GM12872 (cell line): ENCODE measurements at regions not wholly inside any gene's neighbourhood (a gene's known extent, or its start where the extent isn't known, plus 50 kb on each side); places are given as distances from the start of the nearest gene placed in this dataset.

Experiments
- TF ChIP-seq, protein P1 (sequence below): IDR thresholded peaks from 3 replicates; pipeline ENCODE4 v1.5.1; 2011; ENCODE audit warnings: low read depth, mild to moderate bottlenecking, low read length, moderate library complexity; ENCODE audit not compliant: insufficient read depth

- TF ChIP-seq, protein P1, sequence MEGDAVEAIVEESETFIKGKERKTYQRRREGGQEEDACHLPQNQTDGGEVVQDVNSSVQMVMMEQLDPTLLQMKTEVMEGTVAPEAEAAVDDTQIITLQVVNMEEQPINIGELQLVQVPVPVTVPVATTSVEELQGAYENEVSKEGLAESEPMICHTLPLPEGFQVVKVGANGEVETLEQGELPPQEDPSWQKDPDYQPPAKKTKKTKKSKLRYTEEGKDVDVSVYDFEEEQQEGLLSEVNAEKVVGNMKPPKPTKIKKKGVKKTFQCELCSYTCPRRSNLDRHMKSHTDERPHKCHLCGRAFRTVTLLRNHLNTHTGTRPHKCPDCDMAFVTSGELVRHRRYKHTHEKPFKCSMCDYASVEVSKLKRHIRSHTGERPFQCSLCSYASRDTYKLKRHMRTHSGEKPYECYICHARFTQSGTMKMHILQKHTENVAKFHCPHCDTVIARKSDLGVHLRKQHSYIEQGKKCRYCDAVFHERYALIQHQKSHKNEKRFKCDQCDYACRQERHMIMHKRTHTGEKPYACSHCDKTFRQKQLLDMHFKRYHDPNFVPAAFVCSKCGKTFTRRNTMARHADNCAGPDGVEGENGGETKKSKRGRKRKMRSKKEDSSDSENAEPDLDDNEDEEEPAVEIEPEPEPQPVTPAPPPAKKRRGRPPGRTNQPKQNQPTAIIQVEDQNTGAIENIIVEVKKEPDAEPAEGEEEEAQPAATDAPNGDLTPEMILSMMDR: no peak
Measured at GRCh38 chr2:146777181-146777580, 1067.6 kb upstream of the ACVR2A start.

GRCh38 chr2:146776596-146776995, 1068.2 kb upstream of the ACVR2A start:
- TF ChIP-seq, protein P1: no peak

DNA sequence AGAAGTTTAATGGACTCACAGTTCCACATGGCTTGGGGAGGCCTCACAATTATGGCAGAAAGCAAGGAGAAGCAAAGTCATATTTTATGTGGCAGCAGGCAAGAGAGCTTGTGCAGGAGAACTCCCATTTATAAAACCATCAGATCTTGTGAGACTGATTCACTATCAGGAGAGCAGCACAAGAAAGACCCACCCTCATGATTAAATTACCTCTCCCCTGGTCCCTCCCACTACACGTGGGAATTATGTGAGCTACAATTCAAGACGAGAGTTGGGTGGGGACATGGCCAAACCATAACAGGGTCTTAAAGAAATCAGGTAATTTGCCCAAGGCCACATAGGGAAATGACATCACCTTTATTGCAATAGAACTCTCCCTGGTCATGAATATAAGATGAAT, 1073.3 kb upstream of the ACVR2A start:
- TF ChIP-seq, protein P1: no peak

GRCh38 chr2:146764301-146764700, 1080.5 kb upstream of the ACVR2A start:
- TF ChIP-seq, protein P1: no peak

GRCh38 chr2:146762786-146763185, 1082.0 kb upstream of the ACVR2A start:
- TF ChIP-seq, protein P1: no peak

DNA sequence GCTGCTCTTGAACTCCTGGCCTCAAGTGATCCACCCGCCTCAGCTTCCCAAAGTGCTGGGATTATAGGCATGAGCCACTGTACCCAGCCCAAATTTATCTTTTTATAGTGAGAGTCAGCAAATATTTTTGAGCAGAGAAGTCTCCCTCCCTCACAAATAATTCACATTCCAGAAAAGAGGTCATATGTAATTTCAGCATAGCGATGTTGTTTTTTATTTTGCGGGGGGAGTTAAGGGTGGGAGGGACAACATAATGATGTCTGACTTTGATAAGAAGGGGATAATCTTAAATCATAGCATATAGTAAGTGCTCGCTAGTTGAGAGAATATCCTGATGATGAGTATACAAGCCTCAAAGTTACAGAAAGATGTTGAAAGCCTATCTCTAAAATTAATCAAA, 1090.2 kb upstream of the ACVR2A start:
- TF ChIP-seq, protein P1: no peak

DNA sequence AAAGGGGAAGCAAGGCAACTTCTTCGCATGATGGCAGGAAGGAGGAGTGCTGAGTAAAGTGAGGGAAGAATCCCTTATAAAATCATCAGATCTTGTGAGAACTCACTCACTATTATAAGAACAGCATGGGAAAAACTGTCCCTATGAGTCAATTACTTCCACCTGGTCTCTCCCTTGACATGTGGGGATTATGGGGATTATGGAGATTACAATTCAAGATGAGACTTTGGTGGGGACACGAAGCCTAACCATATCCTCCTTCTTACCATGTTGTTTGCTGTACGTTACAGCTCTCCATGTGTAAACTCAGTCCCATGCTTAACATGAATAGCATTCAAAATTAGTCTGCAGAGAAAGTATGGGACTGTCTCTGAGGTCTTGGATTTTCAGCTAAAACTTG, 1096.8 kb upstream of the ACVR2A start:
- TF ChIP-seq, protein P1: no peak

DNA sequence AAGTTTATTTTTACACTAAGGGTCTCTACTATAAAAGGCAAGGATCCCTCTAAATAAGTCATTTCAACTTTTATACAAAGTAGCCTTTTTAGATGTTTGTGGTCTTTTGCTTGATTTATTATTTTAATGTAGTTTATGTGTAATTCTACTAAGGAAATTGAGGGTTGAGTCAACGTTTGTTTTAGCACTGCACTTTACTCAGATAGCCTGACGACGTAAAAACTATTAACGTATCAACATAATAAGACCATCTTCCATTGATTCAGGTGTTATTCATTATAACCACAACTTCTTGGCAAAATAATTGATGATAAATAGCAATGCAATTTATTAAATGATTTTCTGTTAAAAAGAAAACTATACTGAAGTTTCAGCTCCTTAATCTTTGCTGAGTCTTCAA, 1103.6 kb upstream of the ACVR2A start:
- TF ChIP-seq, protein P1: no peak
